BJ (cell line): ENCODE measurements at regions not wholly inside any gene's neighbourhood (a gene's known extent, or its start where the extent isn't known, plus 50 kb on each side); places are given as distances from the start of the nearest gene placed in this dataset.
A peak's percentile ranks its signal among the peaks of the same experiment; 100 is the strongest.

ENCODE experiments used
- CTCF ChIA-PET: fragments of 350-600 bp; formaldehyde crosslinking; extraction: SDS; loops from one replicate; lab custom pipeline; 2021; ENCODE audit warnings: antibody characterized with exemption, inconsistent platforms; lab: Yijun Ruan, JAX
- POLR2A ChIA-PET: fragments of 300-600 bp; sonication (Branson Sonifier 250); formaldehyde crosslinking; extraction: SDS; loops from one replicate; lab custom pipeline; 2021; ENCODE audit warnings: antibody characterized with exemption; lab: Charles Lee
- DNase-seq: peaks from one replicate; pipeline ENCODE4 v3.0.0-alpha.2; 2011; ENCODE audit warnings: low read depth
- H3K27me3 ChIP-seq: 2 replicates; pipeline ENCODE4 v1.6.0; 2011; ENCODE audit warnings: low read length; ENCODE audit not compliant: control insufficient read depth, insufficient read depth
- H3K36me3 ChIP-seq: 2 replicates; pipeline ENCODE4 v1.5.1; 2011; ENCODE audit warnings: low read length; ENCODE audit not compliant: control insufficient read depth, insufficient read depth
- H3K4me3 ChIP-seq: 2 replicates; pipeline ENCODE4 v1.5.1; 2011; ENCODE audit warnings: low read depth, mild to moderate bottlenecking, control low read depth, low read length
- CTCF ChIP-seq: IDR thresholded peaks from 2 replicates; pipeline ENCODE4 v1.5.1; 2011; ENCODE audit warnings: low read depth, mild to moderate bottlenecking, control low read depth, inconsistent platforms, low read length, moderate library complexity; ENCODE audit not compliant: insufficient read depth

DNA sequence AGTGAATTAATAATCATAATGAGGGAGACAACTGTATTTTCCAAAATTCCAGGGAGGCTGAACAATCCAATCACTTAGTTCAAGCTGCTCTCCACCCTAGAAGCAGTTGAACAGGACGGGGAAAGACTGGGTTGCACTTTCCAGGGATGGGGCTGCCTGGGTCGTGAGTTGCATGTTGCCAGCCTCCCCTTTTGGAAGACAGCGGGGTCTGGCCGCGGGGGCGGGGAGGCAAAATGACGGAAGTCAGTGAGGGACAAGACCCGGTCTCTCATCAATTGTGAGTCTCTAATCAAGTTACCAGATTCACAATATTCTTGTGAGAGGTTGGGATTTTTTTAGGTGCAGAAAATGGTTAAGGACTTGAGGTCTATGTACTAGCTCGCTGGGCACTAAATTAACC, 484.1 kb downstream of the ZSWIM6 start:
- DNase-seq, result no peak
- ChIA-PET POLR2A (no interaction called here), CTCF (interaction anchor here (0.6 to 1.0 kb wide), 2 partner anchors 8 to 48 kb away, joined by 3 read pairs; no protein-coding TSS in a partner anchor)
- Histone ChIP-seq H3K4me3 (no peak overlapping the region), H3K36me3 (no peaks in the 10 kb centered on the region), H3K27me3 (peaks cover 4% of the 10 kb centered on the region)
- TF ChIP-seq CTCF, result no peak

- no peak for TF ChIP-seq CTCF
- CTCF ChIA-PET, result interaction anchor here (0.6 to 1.6 kb wide), 11 partner anchors 8 to 858 kb away, joined by 3 to 16 read pairs (median 3); no protein-coding TSS in a partner anchor
- Histone ChIP-seq H3K4me3 (no peak overlapping the region), H3K27me3 (peaks cover 4% of the 10 kb centered on the region), H3K36me3 (no peaks in the 10 kb centered on the region)
- POLR2A ChIA-PET, result no interaction called here
- DNase-seq, result no peak
Observed at GRCh38 chr5:61816585-61817450, 484.8 kb downstream of the ZSWIM6 start.

- no peak for DNase-seq
- peaks cover 5% of the 10 kb centered on the region for H3K27me3 ChIP-seq
- peak; percentile 70 for TF ChIP-seq CTCF
- no peak overlapping the region for H3K4me3 ChIP-seq
- POLR2A ChIA-PET, result no interaction called here
- CTCF ChIA-PET, result interaction anchor here (0.6 to 1.6 kb wide), 14 partner anchors 9 to 859 kb away, joined by 3 to 16 read pairs (median 3); no protein-coding TSS in a partner anchor
- H3K36me3 ChIP-seq, result no peaks in the 10 kb centered on the region
Observed at GRCh38 chr5:61817472-61818326, 485.6 kb downstream of the ZSWIM6 start.

- no peak overlapping the region for H3K4me3 ChIP-seq
- H3K36me3 ChIP-seq, result no peaks in the 10 kb centered on the region
- TF ChIP-seq CTCF, result no peak
- ChIA-PET CTCF (interaction anchor here (0.9 to 1.7 kb wide), 2 partner anchors 10 to 653 kb away, joined by 3 to 4 read pairs; no protein-coding TSS in a partner anchor), POLR2A (no interaction called here)
- H3K27me3 ChIP-seq, result peaks cover 5% of the 10 kb centered on the region
- DNase-seq, result no peak
Observed at GRCh38 chr5:61820836-61821235, 485.2 kb upstream of the KIF2A start.
